CD4-positive, alpha-beta T cell (primary cell): ENCODE measurements at regions not wholly inside any gene's neighbourhood (a gene's known extent, or its start where the extent isn't known, plus 50 kb on each side); places are given as distances from the start of the nearest gene placed in this dataset.

Experiments
- ATAC-seq: fragments of 200-7000 bp; cut with Tn5 transposase; one replicate; pipeline ENCODE4 v1.10.0; 2022; ENCODE audit warnings: mild to moderate bottlenecking; ENCODE audit not compliant: poor library complexity
- CTCF ChIA-PET: fragments of 350-600 bp; sonication (Branson Sonifier 250); formaldehyde crosslinking; loops from one replicate; lab custom pipeline; 2021; ENCODE audit warnings: antibody characterized with exemption, inconsistent platforms; lab: Charles Lee
- POLR2A ChIA-PET: fragments of 350-600 bp; sonication (Branson Sonifier 250); formaldehyde crosslinking; loops from one replicate; lab custom pipeline; 2021; ENCODE audit warnings: antibody characterized with exemption, inconsistent platforms; lab: Charles Lee
- DNase-seq, 14 experiments: peaks; one replicate each; pipeline ENCODE4 v3.0.0-alpha.2; 2013 to 2020; ENCODE audit warnings: mixed read lengths in 2 of 14
- H3K27ac ChIP-seq, 2 donors: one replicate each; pipeline versions ENCODE4 v1.5.1 to v1.7.0; 2013; ENCODE audit warnings: low read length in 2 of 2, low read depth in 1 of 2, mild to moderate bottlenecking in 1 of 2
- H3K27me3 ChIP-seq, 2 experiments: 1 replicate in 1 of 2; 2 replicates in 1 of 2; pipeline versions ENCODE4 v1.6.1 to v1.7.0; 2013; ENCODE audit warnings: low read length in 2 of 2, control low read depth in 1 of 2, mild to moderate bottlenecking in 1 of 2, moderate library complexity in 1 of 2; ENCODE audit not compliant: insufficient read depth in 2 of 2, control insufficient read depth in 1 of 2
- H3K36me3 ChIP-seq: one replicate; pipeline ENCODE4 v1.6.1; 2013; ENCODE audit warnings: low read length, control low read depth; ENCODE audit not compliant: insufficient read depth
- H3K4me1 ChIP-seq: one replicate; pipeline ENCODE4 v1.6.1; 2013; ENCODE audit warnings: low read length, control low read depth; ENCODE audit not compliant: insufficient read depth
- H3K4me3 ChIP-seq: one replicate; pipeline ENCODE4 v1.5.1; 2013; ENCODE audit warnings: mild to moderate bottlenecking, low read length, moderate library complexity
- H3K9me3 ChIP-seq, 2 experiments: 1 replicate in 1 of 2; 2 replicates in 1 of 2; pipeline versions ENCODE4 v1.6.1 to v1.7.0; 2013; ENCODE audit warnings: low read length in 2 of 2, mild to moderate bottlenecking in 2 of 2, control low read depth in 1 of 2, moderate library complexity in 1 of 2; ENCODE audit not compliant: control insufficient read depth in 1 of 2, insufficient read depth in 1 of 2
- H3K27ac Mint-ChIP-seq: one replicate; pipeline ENCODE4 v1.8.0; 2020; ENCODE audit warnings: mixed read lengths
- H3K27me3 Mint-ChIP-seq: one replicate; pipeline ENCODE4 v1.8.0; 2021; ENCODE audit warnings: mixed read lengths
- H3K36me3 Mint-ChIP-seq: one replicate; pipeline ENCODE4 v1.8.0; 2021; ENCODE audit warnings: low read depth, mixed read lengths
- H3K4me1 Mint-ChIP-seq: one replicate; pipeline ENCODE4 v1.8.0; 2021; ENCODE audit warnings: low read depth, mixed read lengths
- H3K4me3 Mint-ChIP-seq: one replicate; pipeline ENCODE4 v1.8.0; 2020; ENCODE audit warnings: mild to moderate bottlenecking, mixed read lengths
- H3K9me3 Mint-ChIP-seq: one replicate; pipeline ENCODE4 v1.8.0; 2020; ENCODE audit warnings: mixed read lengths
- CTCF ChIP-seq: fragments of 200-600 bp; IDR thresholded peaks from one replicate; pipeline ENCODE4 v1.8.0; 2022; ENCODE audit warnings: antibody characterized with exemption, mild to moderate bottlenecking
- intact Hi-C, 2 experiments: fragments of 100-400 bp; cut with DNase I in 1 of 2; cut with micrococcal nuclease in 1 of 2; formaldehyde crosslinking; loops; one replicate each; pipeline versions ENCODE4 v1.15.1 to v1.9.0; 2023 to 2025; cut with DNase I, micrococcal nuclease

- H3K4me1 ChIP-seq, result no peaks in the 10 kb centered on the region
- H3K4me3 ChIP-seq, result no peak overlapping the region
- H3K36me3 ChIP-seq, result no peaks in the 10 kb centered on the region
- Mint-ChIP-seq H3K4me3 (no peak overlapping the region), H3K4me1 (no peaks in the 10 kb centered on the region), H3K36me3 (no peaks in the 10 kb centered on the region), H3K27ac (no peak overlapping the region), H3K27me3 (no peaks in the 10 kb centered on the region), H3K9me3 (no peaks in the 10 kb centered on the region)
- TF ChIP-seq CTCF, result no peak
- CTCF ChIA-PET, result no interaction called here
- no peaks in the 10 kb centered on the region for H3K9me3 ChIP-seq
- DNase-seq (no peak), ATAC-seq (no peak)
- intact Hi-C loops, result no loop called here
- POLR2A ChIA-PET, result no interaction called here
- H3K27me3 ChIP-seq, result no peaks in the 10 kb centered on the region
- no peak overlapping the region for H3K27ac ChIP-seq
These were observed 644.2 kb downstream of the ZNF674 start for GRCh38 chrX:45900766-45901615.

GRCh38 chrX:45894864-45895645 is 650.2 kb downstream of the ZNF674 start:
- no peak for TF ChIP-seq CTCF
- DNase-seq (no peak), ATAC-seq (no peak)
- no peaks in the 10 kb centered on the region for H3K9me3 ChIP-seq
- H3K9me3 Mint-ChIP-seq, result no peaks in the 10 kb centered on the region
- no peaks in the 10 kb centered on the region for H3K4me1 ChIP-seq
- H3K4me1 Mint-ChIP-seq, result no peaks in the 10 kb centered on the region
- no peaks in the 10 kb centered on the region for H3K36me3 Mint-ChIP-seq
- intact Hi-C loops, result no loop called here
- POLR2A ChIA-PET, result no interaction called here
- H3K4me3 Mint-ChIP-seq, result no peak overlapping the region
- CTCF ChIA-PET, result no interaction called here
- H3K4me3 ChIP-seq, result no peak overlapping the region
- H3K27ac ChIP-seq, result no peak overlapping the region
- H3K27me3 Mint-ChIP-seq, result no peaks in the 10 kb centered on the region
- H3K27me3 ChIP-seq, result no peaks in the 10 kb centered on the region
- H3K36me3 ChIP-seq, result no peaks in the 10 kb centered on the region
- no peak overlapping the region for H3K27ac Mint-ChIP-seq

GRCh38 chrX:45889471-45889870 is 655.8 kb downstream of the ZNF674 start:
- H3K4me1 ChIP-seq, result no peaks in the 10 kb centered on the region
- Mint-ChIP-seq H3K27me3 (no peaks in the 10 kb centered on the region), H3K27ac (no peak overlapping the region), H3K36me3 (no peaks in the 10 kb centered on the region), H3K4me1 (no peaks in the 10 kb centered on the region), H3K4me3 (no peak overlapping the region), H3K9me3 (no peaks in the 10 kb centered on the region)
- no peak overlapping the region for H3K27ac ChIP-seq
- ChIA-PET CTCF (no interaction called here), POLR2A (no interaction called here)
- no peak for TF ChIP-seq CTCF
- H3K4me3 ChIP-seq, result no peak overlapping the region
- H3K9me3 ChIP-seq, result no peaks in the 10 kb centered on the region
- intact Hi-C loops, result no loop called here
- ATAC-seq (no peak), DNase-seq (no peak)
- H3K27me3 ChIP-seq, result no peaks in the 10 kb centered on the region
- no peaks in the 10 kb centered on the region for H3K36me3 ChIP-seq
